Keratinocyte (primary cell): ENCODE measurements at regions not wholly inside any gene's neighbourhood (a gene's known extent, or its start where the extent isn't known, plus 50 kb on each side); places are given as distances from the start of the nearest gene placed in this dataset.

Source experiments
- DNase-seq: peaks from one replicate; pipeline ENCODE4 v3.0.0-alpha.2; 2011; ENCODE audit warnings: low read depth, missing footprints, low spot score
- FAIRE-seq: peaks from 2 replicates; lab custom pipeline; 2011; peaks lifted over from hg19 to GRCh38; lab: Jason Lieb, UNC
- H2AFZ ChIP-seq: 2 replicates; pipeline ENCODE4 v1.6.0; 2012; ENCODE audit warnings: low read length, control low read depth, inconsistent platforms; ENCODE audit not compliant: control insufficient read depth
- H3K27ac ChIP-seq: 2 replicates; pipeline ENCODE4 v1.5.1; 2011; ENCODE audit warnings: low read length; ENCODE audit not compliant: control insufficient read depth, insufficient read depth
- H3K27me3 ChIP-seq: 3 replicates; pipeline ENCODE4 v1.6.0; 2011; ENCODE audit warnings: low read length; ENCODE audit not compliant: control insufficient read depth, insufficient read depth; ENCODE audit errors: extremely low read depth
- H3K36me3 ChIP-seq, 2 experiments: 2 replicates in 1 of 2; 3 replicates in 1 of 2; pipeline ENCODE4 v1.5.1; 2011; ENCODE audit warnings: low read length in 2 of 2, mild to moderate bottlenecking in 1 of 2; ENCODE audit not compliant: control insufficient read depth in 2 of 2, insufficient read depth in 2 of 2; ENCODE audit errors: extremely low read depth in 1 of 2
- H3K4me1 ChIP-seq: 3 replicates; pipeline ENCODE4 v1.5.1; 2011; ENCODE audit warnings: low read length; ENCODE audit not compliant: control insufficient read depth, insufficient read depth; ENCODE audit errors: extremely low read depth
- H3K4me2 ChIP-seq: 3 replicates; pipeline ENCODE4 v1.6.0; 2011; ENCODE audit warnings: low read depth, low read length; ENCODE audit not compliant: control insufficient read depth, insufficient read depth; ENCODE audit errors: extremely low read depth
- H3K4me3 ChIP-seq, 3 experiments: fragments of 200-600 bp in 1 of 3; sonication (generic) in 1 of 3; 2 replicates in 2 of 3; 3 replicates in 1 of 3; pipeline ENCODE4 v1.5.1; 2011 to 2016; ENCODE audit warnings: low read length in 3 of 3, mild to moderate bottlenecking in 3 of 3, control low read depth in 2 of 3, inconsistent platforms in 1 of 3, low read depth in 1 of 3, mixed read lengths in 1 of 3, mixed run types in 1 of 3, moderate library complexity in 1 of 3; ENCODE audit not compliant: control insufficient read depth in 2 of 3, insufficient read depth in 2 of 3; ENCODE audit errors: extremely low read depth in 1 of 3
- H3K79me2 ChIP-seq: 2 replicates; pipeline ENCODE4 v1.6.0; 2012; ENCODE audit warnings: low read length; ENCODE audit not compliant: control insufficient read depth, insufficient read depth
- H3K9ac ChIP-seq: 3 replicates; pipeline ENCODE4 v1.6.0; 2011; ENCODE audit warnings: low read length; ENCODE audit not compliant: control insufficient read depth, insufficient read depth; ENCODE audit errors: extremely low read depth
- H3K9me1 ChIP-seq: 3 replicates; pipeline ENCODE4 v1.6.0; 2011; ENCODE audit warnings: low read length; ENCODE audit not compliant: control insufficient read depth, insufficient read depth; ENCODE audit errors: extremely low read depth
- H3K9me3 ChIP-seq: 2 replicates; pipeline ENCODE4 v1.5.1; 2012; ENCODE audit warnings: low read depth, low read length; ENCODE audit not compliant: control insufficient read depth
- H4K20me1 ChIP-seq: 3 replicates; pipeline ENCODE4 v1.6.0; 2011; ENCODE audit warnings: low read length; ENCODE audit not compliant: control insufficient read depth, insufficient read depth; ENCODE audit errors: extremely low read depth
- EZH2 ChIP-seq: IDR thresholded peaks from one replicate; pipeline ENCODE4 v1.6.1; 2012; ENCODE audit warnings: inconsistent platforms, mild to moderate bottlenecking, low read length, moderate library complexity
- dilution Hi-C: fragments of 300-500 bp; cut with MboI; formaldehyde crosslinking; loops from one replicate; pipeline ENCODE4 v1.7.0; 2020; ENCODE audit warnings: low sequenced_read_pairs; ENCODE audit not compliant: extremely low pct_ligation_motif_present
- TF ChIP-seq, protein P1 (sequence below), 3 experiments: IDR thresholded peaks in 1 of 3; conservative IDR thresholded peaks in 1 of 3; optimal IDR thresholded peaks in 1 of 3; 2 replicates in 2 of 3; 3 replicates in 1 of 3; pipeline versions ENCODE3 to v1.5.1; 2011; ENCODE audit warnings: low read length in 3 of 3, mild to moderate bottlenecking in 3 of 3, moderate library complexity in 2 of 3, control low read depth in 1 of 3, inconsistent platforms in 1 of 3; ENCODE audit not compliant: insufficient read depth in 2 of 3; ENCODE audit errors: extremely low read depth in 1 of 3

DNA sequence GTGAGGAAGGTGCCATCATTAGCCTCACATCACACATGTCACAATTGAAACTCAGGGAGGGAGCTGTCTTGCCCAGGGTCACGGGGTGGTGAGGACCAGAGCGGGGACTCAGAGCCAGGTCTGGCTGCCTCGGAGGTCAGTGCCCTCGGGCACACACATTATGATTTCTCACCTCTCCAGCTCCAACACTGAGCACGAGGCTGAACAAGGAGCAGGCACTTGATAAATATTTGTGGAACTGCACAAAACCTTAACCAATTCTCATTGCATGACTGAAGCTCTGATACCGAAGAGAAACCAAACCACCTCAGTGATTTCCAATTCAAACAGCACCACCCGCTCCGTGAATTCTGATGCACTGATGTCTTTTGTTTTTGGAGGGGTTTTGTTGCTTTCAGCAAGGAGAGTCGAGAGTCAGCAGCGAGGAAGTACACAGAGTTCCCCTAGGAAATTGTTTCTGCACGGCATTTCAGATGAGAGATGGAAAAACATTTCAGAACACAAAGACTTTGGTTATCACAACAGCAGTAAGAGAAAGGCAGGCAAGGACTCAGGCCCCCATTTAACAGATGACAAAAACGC is 55.3 kb upstream of the ZMIZ1 start:
- no peaks in the 10 kb centered on the region for H3K79me2 ChIP-seq
- no peaks in the 10 kb centered on the region for H4K20me1 ChIP-seq
- H3K27ac ChIP-seq: no peak overlapping the region
- peaks cover 5% of the 10 kb centered on the region for H3K4me1 ChIP-seq
- H3K4me2 ChIP-seq: no peak overlapping the region
- H3K4me3 ChIP-seq: no peak overlapping the region
- H3K9me1 ChIP-seq: no peaks in the 10 kb centered on the region
- no peak overlapping the region for H2AFZ ChIP-seq
- peaks cover 9% of the 10 kb centered on the region for H3K27me3 ChIP-seq
- no peak for FAIRE-seq
- H3K9me3 ChIP-seq: no peaks in the 10 kb centered on the region
- no peaks in the 10 kb centered on the region for H3K36me3 ChIP-seq
- TF ChIP-seq, protein P1, sequence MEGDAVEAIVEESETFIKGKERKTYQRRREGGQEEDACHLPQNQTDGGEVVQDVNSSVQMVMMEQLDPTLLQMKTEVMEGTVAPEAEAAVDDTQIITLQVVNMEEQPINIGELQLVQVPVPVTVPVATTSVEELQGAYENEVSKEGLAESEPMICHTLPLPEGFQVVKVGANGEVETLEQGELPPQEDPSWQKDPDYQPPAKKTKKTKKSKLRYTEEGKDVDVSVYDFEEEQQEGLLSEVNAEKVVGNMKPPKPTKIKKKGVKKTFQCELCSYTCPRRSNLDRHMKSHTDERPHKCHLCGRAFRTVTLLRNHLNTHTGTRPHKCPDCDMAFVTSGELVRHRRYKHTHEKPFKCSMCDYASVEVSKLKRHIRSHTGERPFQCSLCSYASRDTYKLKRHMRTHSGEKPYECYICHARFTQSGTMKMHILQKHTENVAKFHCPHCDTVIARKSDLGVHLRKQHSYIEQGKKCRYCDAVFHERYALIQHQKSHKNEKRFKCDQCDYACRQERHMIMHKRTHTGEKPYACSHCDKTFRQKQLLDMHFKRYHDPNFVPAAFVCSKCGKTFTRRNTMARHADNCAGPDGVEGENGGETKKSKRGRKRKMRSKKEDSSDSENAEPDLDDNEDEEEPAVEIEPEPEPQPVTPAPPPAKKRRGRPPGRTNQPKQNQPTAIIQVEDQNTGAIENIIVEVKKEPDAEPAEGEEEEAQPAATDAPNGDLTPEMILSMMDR (optimal IDR thresholded peaks at IDR 0.05 in 1 of 3, IDR thresholded peaks at IDR 0.05 in 1 of 3, conservative IDR thresholded peaks at IDR 0.05 in 1 of 3; ENCODE audit: extremely low read depth in 1 of 3, insufficient read depth in 2 of 3, low read length in 3 of 3): no peak
- TF ChIP-seq EZH2: no peak
- dilution Hi-C loops: no loop called here
- H3K9ac ChIP-seq: no peak overlapping the region
- DNase-seq: no peak

DNA sequence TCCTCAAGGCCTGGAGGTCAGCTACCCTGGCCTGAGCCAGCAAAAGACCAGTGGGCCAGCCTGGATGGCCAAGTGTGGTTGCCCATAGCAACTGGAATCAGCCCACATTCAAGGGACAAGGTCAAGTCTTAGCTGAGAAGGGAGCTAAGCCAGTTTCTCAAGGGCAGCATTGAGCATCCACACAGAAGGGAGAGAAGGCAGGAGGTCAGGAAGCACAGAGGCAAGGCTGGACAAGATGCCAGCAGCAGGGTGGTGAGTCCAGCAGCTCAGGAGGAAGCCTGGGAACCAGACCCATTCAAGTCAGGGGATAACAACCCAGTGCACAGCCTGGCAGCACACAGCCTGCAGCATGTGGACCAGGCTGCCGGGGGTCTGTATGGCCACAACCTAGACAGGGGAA is 54.0 kb upstream of the ZMIZ1 start:
- H3K27me3 ChIP-seq: peaks cover 9% of the 10 kb centered on the region
- H3K4me2 ChIP-seq: no peak overlapping the region
- no peak for DNase-seq
- no peaks in the 10 kb centered on the region for H3K9me3 ChIP-seq
- no peak overlapping the region for H2AFZ ChIP-seq
- no peak overlapping the region for H3K4me3 ChIP-seq
- H3K36me3 ChIP-seq: no peaks in the 10 kb centered on the region
- TF ChIP-seq, protein P1 (optimal IDR thresholded peaks at IDR 0.05 in 1 of 3, IDR thresholded peaks at IDR 0.05 in 1 of 3, conservative IDR thresholded peaks at IDR 0.05 in 1 of 3; ENCODE audit: extremely low read depth in 1 of 3, insufficient read depth in 2 of 3, low read length in 3 of 3): no peak
- no peak for TF ChIP-seq EZH2
- dilution Hi-C loops: no loop called here
- no peak for FAIRE-seq
- H3K79me2 ChIP-seq: no peaks in the 10 kb centered on the region
- no peaks in the 10 kb centered on the region for H3K9me1 ChIP-seq
- no peak overlapping the region for H3K9ac ChIP-seq
- H3K4me1 ChIP-seq: peaks cover 11% of the 10 kb centered on the region
- no peaks in the 10 kb centered on the region for H4K20me1 ChIP-seq
- H3K27ac ChIP-seq: no peak overlapping the region
